Hematopoietic multipotent progenitor cell treated with erythropoietin and hydrocortisone succinate and interleukin-3 and kit ligand, for 4 days (in vitro differentiated cells): ENCODE measurements at regions not wholly inside any gene's neighbourhood (a gene's known extent, or its start where the extent isn't known, plus 50 kb on each side); places are given as distances from the start of the nearest gene placed in this dataset.
A peak's percentile ranks its signal among the peaks of the same experiment; 100 is the strongest.
"Not testable (repeated sequence)": the region's sequence is repeated elsewhere in the genome, so short reads cannot be mapped to it uniquely, and the experiment has no call there.

Experiments used
- DNase-seq: peaks from one replicate; pipeline ENCODE4 v3.0.0-alpha.2; 2015

DNA sequence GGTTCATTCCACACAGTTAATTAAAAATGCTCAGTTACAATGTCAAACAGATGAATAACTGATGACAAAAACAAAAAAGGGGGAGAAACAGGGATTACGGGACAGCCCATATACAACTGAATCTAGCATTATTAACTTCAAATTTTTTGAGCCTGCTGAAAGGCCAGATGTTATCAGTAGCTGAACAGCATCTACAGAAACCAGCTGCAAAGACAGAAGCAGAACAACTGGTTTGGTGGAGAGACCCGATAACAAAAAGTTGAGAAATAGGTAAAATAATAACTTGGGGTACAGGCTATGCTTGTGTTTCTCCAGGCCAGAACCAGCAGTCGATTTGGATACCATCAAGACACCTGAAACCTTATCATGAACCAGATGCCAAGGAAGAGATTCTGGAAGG lies 109.8 kb downstream of the SEPTIN7 start:
- not testable (repeated sequence) for DNase-seq

DNA sequence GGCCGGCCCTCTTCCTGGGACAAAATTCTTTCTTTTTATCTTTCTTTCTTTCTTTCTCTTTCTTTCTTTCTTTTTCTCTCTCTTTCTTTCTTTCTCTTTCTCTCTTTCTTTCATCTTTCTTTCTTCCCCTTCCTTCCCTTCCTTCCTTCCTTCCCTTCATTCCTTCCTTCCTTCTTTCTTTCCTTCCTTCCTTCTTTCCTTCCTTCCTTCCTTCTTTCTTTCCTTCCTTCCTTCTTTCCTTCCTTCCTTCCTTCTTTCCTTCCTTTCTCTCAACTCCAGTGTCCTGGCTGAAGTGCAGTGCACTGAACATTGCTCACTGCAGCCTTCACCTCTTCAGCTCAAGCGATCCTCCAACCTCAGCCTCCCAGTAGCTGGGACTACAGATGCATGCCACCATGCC lies 112.5 kb downstream of the SEPTIN7 start:
- not testable (repeated sequence) for DNase-seq

DNA sequence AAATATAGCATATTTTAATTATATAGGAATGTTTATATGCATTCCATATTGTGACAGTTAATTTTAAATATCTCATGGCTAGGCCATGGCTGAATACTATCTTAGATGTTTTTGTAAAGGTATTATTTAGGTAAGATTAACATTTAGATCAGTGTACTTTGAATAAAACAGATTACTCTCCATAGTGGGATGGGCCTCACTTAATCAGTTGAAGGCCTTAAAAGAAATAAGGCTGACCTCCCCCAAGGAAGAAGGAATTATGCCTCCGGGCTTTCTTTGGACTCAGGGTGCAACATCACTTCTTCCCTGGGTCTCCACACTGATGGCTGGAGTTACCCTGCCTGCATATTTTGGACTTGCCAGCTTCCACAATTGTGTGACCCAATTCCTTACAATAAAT lies 113.4 kb downstream of the SEPTIN7 start:
- DNase-seq, result not testable (repeated sequence)

DNA sequence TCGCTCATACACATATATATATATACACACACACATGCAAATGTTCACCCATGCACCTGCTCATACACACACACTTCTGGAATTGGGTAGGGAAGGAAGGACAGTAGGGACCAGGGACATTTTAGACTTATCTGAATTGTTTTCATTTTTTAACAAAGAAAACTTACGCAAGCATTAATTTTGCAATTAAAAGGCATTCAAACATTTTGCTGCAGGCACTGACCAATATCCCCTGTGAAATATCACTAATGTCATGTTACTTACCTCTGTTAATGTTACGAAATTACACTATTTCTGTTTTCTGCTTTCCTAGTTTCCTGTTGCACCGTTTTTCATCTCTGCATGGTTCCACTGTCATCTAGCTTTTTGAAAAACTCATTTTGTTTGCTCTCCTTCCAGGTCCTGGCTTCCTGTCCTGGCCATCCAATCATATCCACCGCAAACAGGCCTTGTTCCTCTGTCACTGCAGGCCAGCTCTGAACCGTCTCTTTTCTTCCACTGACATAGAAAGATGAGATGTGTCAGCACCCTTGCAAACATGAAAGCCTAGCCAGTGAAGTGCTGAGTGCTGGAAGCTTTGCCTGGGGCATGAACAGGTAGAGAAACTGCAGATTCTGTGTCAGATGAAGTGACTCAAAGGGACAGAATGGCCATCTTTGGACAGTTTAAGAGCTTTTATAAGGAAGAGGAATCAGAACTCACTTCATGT lies 114.5 kb downstream of the SEPTIN7 start:
- not testable (repeated sequence) for DNase-seq

DNA sequence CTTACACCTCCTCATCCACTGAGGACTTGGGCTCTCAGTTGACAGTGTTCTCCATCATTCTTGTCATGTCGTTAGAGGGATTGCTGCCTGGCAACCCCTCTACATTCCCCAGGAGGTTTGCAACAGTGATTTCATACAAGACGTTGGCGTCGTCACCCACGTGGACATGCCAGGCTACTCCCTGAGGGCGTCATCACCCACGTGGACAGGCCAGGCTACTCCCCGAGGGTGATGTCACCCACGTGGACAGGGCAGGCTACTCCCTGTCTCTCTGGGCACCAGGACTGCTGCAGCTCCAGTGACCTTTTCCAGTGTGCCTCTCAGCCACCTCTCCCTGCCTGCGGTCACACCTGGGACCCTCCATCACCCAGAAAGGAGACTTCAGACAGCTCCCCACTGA lies 117.4 kb downstream of the SEPTIN7 start:
- not testable (repeated sequence) for DNase-seq

DNA sequence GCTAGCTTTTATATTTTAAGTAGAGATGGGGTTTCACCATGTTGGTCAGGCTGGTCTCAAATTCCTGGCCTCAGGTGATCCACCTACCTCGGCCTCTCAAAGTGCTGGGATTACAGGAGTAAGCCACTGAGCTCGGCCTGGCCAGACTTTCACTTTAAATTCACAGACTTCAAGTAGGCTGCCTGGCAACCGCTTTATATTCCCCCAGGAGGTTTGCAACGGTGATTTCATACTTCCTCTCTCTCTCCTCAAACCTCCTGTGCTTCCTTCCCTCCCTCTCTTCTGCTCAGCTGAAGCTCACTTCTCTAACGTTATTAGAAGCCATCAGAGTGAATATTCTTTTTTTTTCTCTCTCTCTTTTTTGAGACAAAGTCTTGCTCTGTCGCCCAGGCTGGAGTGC lies 118.8 kb downstream of the SEPTIN7 start:
- DNase-seq, result not testable (repeated sequence)

- DNase-seq, result peak; percentile 33
Measured at GRCh38 chr7:35921338-35921737, 120.5 kb downstream of the SEPTIN7 start.

DNA sequence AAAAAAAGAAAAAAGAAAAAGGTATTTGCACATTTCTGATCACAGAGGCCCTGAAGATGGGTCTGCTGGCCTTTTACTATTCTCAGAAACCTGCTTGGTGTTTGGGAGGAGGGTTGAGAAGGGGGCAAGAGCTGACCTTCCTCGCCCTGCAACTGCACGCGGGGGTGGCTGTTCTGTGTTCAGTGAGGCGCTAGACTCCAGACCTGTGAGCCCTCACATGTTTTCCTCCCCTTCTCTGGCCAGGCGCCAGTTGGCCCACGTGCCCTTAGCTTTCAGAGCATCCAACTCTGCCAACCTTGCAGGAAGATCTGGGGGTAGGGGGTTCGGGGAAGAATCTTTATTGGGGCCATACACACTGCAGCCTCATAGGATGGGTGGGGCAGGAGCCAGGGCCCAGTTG lies 123.8 kb downstream of the SEPTIN7 start:
- not testable (repeated sequence) for DNase-seq

- DNase-seq, result not testable (repeated sequence)
Measured at GRCh38 chr7:35926966-35927365, 126.1 kb downstream of the SEPTIN7 start.

DNA sequence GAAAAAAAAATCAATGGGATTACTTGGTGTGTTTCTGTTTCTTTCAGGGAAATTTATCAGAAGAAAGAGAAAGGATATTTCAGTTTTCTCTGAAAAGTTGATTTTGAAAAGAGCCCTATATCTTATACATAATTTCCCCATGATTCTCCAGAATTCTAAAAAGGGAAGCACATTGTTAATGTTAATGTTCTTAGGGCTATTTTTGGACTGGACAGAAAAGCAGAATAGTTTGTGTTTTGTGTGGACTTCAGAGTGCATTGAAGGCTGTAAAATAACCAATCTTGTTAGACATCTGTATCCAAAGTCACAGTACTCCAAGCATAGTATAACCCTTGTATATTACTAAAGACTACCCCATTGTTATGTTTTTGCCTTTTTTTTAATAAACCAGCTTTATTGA lies 130.3 kb downstream of the SEPTIN7 start:
- DNase-seq, result not testable (repeated sequence)

GRCh38 chr7:35931551-35931950 lies 130.7 kb downstream of the SEPTIN7 start:
- not testable (repeated sequence) for DNase-seq

DNA sequence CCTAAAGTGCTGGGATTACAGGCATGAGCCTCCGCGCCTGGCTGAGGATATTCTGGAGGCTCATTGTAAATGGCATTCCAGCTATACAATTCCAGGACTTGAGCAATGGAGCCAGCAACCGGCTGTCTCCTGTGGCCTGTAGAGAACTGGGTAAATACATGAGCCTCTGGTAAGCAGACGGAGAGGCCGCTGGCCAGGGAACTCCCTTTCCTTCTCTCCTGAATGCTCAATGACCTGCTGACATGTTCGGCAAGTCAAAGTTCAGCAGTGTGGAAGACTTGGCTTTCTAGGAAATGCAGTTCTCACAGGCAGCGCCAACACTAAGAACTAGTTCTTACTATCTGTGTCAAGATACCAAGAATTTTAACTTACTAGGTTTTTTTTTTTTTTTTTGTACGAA lies 139.8 kb downstream of the SEPTIN7 start:
- not testable (repeated sequence) for DNase-seq

- peak; percentile 12 for DNase-seq
Measured at GRCh38 chr7:35945621-35946020, 144.8 kb downstream of the SEPTIN7 start.

DNA sequence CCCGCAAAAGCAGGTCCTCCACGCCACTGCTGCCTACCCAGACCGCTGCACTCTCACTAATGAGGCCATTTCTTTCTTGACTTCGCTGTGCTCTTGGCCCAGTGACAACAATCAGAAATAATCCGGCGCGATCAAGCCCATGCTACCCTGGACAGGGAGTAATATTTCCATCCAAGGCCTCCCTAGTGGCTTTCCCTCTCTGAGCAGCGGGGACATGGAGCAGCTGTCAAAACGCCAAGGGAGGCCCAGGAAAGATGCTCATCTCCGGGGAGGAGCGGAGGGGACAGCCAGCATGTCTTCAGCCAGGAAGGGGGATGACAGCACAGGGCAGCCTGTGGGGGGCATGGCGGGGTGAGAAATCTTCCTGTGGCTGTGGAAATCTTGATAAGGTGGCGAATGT lies 154.9 kb downstream of the SEPTIN7 start:
- not testable (repeated sequence) for DNase-seq

GRCh38 chr7:35956988-35957387 lies 156.1 kb downstream of the SEPTIN7 start:
- not testable (repeated sequence) for DNase-seq

DNA sequence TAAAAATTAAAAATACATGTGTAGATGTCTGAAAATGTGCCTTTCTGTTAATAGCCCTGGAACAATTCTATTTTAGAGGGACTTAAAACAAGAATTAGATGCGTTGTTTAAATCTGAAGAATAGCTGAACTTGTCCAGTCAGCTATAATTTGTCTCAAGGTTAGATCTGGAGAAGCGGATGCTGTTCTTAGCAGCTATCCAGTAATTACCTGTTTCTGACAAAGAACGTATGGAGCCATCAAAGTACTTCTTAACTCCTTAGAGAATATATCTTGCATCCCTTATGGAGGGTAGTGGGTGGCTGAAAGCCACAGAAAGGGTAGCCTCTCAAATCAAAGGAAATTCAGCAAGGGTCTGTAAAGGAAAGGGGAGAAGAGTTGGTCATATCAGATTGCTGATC lies 160.4 kb downstream of the SEPTIN7 start:
- DNase-seq, result not testable (repeated sequence)

- not testable (repeated sequence) for DNase-seq
Measured at GRCh38 chr7:35962607-35963006, 161.8 kb downstream of the SEPTIN7 start.

GRCh38 chr7:35967366-35968139 lies 166.7 kb downstream of the SEPTIN7 start:
- DNase-seq, result no peak

DNA sequence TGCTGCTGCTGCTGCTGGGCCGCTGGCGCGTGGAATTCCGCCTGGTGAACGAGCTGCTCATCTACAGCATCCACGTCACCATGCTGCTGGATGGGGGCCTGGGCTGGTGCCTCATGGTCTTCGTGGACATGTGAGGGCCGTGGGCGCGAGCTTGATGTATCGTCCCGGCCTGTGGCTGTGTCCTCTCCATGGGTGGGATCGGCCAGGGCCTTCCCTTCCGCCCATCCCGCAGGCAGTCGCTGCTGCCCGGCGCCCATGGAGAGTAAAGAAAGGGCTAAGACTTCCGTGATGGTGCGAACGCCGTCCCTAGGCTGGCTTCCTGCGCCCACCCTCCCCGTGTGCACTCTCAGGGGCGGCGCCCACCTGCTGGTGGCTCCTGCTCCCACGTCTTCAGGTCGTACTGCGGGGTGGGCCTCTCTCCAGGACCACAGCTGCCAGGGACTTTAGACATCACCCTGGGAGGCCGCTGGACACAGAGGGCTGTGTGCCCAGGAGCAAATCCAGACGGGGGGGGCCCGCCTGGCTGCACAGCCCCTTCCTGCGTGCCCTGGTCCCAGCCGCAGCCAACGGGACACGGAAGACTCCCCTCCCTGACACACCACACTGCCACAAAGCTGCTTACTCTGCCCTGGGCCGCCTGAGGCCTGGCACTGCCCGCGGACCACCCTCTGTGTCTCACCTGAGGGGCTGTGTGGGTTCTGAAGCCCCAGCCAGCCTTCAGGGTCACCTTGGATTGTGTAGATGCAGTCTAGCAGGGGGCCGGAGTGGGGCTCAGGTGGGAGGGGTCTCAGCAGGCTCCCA lies 167.5 kb downstream of the SEPTIN7 start:
- no peak for DNase-seq

DNA sequence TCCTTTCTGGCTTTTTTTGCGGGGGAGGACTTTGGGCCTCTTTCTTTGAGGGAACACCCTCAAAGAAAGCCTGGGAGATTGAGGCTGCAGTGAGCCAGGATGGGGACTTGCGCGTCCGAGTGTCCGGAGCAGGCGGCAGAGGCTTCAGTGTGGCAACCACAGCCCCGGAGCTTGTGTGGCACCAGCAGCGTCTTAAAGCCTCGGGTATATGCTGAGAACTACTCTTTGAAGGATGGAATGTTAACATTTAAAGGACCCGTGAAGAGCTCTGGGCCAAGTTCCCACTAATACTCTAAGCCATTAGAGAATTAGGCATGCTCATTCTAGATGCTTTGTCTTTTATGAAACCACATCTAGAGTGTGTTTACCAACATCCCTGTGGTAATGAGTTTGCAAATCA lies 168.2 kb downstream of the SEPTIN7 start:
- DNase-seq, result no peak

- no peak for DNase-seq
Measured at GRCh38 chr7:35970458-35970857, 169.6 kb downstream of the SEPTIN7 start.

DNA sequence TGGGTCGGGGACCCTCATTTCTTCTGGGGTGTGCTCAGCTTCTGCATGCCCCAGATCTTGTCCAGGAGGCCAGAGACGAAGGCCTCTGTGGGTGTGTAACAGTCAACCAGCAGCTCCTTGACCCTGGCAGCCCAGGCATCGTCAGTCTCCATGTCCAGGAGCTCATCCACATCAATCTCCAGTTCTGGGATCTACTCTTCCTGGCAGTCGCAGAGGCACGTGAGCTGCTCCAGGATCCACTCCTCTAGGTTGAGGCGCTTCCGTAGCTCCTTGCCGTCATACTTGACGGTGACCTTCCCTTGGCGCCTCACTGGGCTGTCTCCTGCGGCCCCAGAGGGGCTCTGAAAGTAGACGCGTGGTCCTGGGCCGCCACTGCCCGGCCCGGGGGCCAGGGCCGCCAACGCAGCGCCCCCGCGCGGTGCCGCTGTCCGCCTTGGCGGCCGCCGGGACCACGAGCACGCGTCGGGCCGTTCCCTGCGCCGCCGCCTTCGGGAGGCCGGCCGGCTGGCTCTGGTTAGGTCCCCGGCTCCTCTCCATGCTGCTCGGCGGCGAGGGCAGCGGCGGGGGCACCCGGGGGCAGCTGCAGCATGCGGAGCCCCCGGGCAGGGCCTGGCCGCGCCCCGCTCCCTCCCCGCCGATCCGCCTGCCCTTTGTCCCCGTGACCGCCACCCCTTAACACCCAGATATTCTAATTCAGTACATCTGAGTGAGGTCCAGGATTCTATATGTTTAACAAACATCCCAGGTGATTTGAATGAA lies 170.5 kb downstream of the SEPTIN7 start:
- peak; percentile 60 for DNase-seq
